ENCODE measurements at regions not wholly inside any gene's neighbourhood (a gene's known extent, or its start where the extent isn't known, plus 50 kb on each side); places are given as distances from the start of the nearest gene placed in this dataset.

DNA sequence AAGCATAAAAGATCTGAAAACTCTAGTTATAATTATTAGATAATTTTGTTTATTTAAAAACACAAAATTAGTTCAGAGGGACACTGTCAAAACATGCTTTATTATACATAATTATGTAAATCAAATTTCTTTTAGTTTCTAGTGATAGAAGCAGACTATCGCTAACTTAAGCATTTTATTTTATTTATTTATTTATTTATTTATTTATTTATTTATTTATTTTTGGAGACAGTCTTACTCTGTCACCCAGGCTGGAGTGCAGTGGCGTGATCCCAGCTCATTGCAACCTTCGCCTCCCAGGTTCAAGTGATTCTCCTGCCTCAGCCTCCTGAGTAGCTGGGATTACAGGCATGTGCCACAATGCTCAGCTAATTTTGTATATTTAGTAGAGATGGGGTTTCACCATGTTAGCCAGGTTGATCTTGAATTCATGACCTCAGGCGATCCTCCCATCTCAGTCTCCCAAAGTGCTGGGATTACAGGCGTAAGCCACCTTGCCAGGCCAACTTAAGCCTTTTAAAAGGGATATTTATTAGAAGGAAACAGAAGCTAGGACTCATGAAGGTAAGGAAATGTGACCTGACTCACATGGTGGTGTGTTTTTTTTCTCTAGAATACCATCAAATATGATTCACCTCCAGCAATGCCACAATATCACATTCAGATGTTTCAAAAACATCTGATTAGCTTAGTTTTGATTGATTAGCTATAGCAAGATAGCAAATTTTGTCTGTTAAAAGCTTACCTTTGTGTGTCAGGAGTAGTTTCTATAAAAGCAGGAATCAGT lies 1357.4 kb upstream of the ADGRL4 start (continued):
- TF ChIP-seq TAF1 (IDR thresholded peaks at IDR 0.05; ENCODE audit: low read depth): no peak

DNA sequence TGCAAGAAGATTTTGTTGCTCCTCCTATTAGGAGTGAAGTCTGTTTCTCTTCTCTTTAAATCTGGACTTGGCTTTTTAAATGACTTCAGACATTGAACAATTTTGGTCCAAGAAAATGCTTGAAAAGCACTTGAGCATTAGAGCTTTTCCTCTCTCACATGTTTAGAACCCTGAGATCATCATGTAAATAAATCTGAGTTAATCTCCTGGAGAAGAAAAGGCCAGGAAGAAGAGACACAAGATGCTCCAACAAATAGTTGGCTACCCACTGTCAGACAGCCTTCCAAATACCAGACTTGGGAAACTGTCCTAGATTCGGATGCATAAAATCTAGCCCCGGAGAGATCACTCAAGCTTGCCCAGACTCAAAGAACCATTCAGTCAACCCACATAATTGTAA lies 1353.1 kb upstream of the ADGRL4 start:
- no peak overlapping the region for H3K27ac ChIP-seq (ENCODE audit: low read length)
- no peak overlapping the region for H2AFZ ChIP-seq (ENCODE audit: low read depth, low read length)
- no peaks in the 10 kb centered on the region for H3K9me3 ChIP-seq (ENCODE audit: low read length)
- H3K9me2 ChIP-seq (ENCODE audit: insufficient read depth, low read length): no peaks in the 10 kb centered on the region
- H3K4me2 ChIP-seq (ENCODE audit: low read length): no peak overlapping the region
- H3K36me3 ChIP-seq (ENCODE audit: insufficient read depth, low read length): no peaks in the 10 kb centered on the region
- no peak overlapping the region for H3K4me3 ChIP-seq (ENCODE audit: low read length)
- H3F3A ChIP-seq (ENCODE audit: insufficient read depth, low read length, poor library complexity, severe bottlenecking): no peaks in the 10 kb centered on the region
- H3K27me3 ChIP-seq (ENCODE audit: insufficient read depth, low read depth, low read length): no peaks in the 10 kb centered on the region
- TF ChIP-seq MXI1 (conservative IDR thresholded peaks at IDR 0.05; ENCODE audit: poor library complexity, severe bottlenecking) (no peak), EP300 (conservative IDR thresholded peaks at IDR 0.05; ENCODE audit: poor library complexity, severe bottlenecking) (no peak), EZH2 (IDR thresholded peaks at IDR 0.05; ENCODE audit: borderline replicate concordance, insufficient read depth, low read length, poor library complexity, severe bottlenecking) (no peak), REST (IDR thresholded peaks at IDR 0.05; ENCODE audit: borderline replicate concordance) (no peak), TAF1 (IDR thresholded peaks at IDR 0.05; ENCODE audit: low read depth) (no peak), RAD21 (conservative IDR thresholded peaks at IDR 0.05) (no peak), SMC3 (conservative IDR thresholded peaks at IDR 0.05; ENCODE audit: poor library complexity) (no peak), POLR2AphosphoS5 (IDR thresholded peaks at IDR 0.05) (no peak)
- TF ChIP-seq, protein P1, sequence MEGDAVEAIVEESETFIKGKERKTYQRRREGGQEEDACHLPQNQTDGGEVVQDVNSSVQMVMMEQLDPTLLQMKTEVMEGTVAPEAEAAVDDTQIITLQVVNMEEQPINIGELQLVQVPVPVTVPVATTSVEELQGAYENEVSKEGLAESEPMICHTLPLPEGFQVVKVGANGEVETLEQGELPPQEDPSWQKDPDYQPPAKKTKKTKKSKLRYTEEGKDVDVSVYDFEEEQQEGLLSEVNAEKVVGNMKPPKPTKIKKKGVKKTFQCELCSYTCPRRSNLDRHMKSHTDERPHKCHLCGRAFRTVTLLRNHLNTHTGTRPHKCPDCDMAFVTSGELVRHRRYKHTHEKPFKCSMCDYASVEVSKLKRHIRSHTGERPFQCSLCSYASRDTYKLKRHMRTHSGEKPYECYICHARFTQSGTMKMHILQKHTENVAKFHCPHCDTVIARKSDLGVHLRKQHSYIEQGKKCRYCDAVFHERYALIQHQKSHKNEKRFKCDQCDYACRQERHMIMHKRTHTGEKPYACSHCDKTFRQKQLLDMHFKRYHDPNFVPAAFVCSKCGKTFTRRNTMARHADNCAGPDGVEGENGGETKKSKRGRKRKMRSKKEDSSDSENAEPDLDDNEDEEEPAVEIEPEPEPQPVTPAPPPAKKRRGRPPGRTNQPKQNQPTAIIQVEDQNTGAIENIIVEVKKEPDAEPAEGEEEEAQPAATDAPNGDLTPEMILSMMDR (IDR thresholded peaks at IDR 0.05; ENCODE audit: poor library complexity, severe bottlenecking): no peak
- no peak overlapping the region for H3K9ac ChIP-seq (ENCODE audit: low read length)
- H4K20me1 ChIP-seq (ENCODE audit: insufficient read depth): no peaks in the 10 kb centered on the region
- H3K79me2 ChIP-seq (replicated peaks; ENCODE audit: insufficient read depth, low read length): no peaks in the 10 kb centered on the region

GRCh38 chr1:80349218-80349617 lies 1342.7 kb upstream of the ADGRL4 start:
- Histone ChIP-seq H3K36me3 (ENCODE audit: insufficient read depth, low read length) (no peaks in the 10 kb centered on the region), H2AFZ (ENCODE audit: low read depth, low read length) (no peak overlapping the region), H3F3A (ENCODE audit: insufficient read depth, low read length, poor library complexity, severe bottlenecking) (no peaks in the 10 kb centered on the region), H3K27ac (ENCODE audit: low read length) (no peak overlapping the region), H3K4me2 (ENCODE audit: low read length) (no peak overlapping the region), H3K9me2 (ENCODE audit: insufficient read depth, low read length) (no peaks in the 10 kb centered on the region), H3K27me3 (ENCODE audit: insufficient read depth, low read depth, low read length) (no peaks in the 10 kb centered on the region), H3K9me3 (ENCODE audit: low read length) (no peaks in the 10 kb centered on the region), H3K79me2 (replicated peaks; ENCODE audit: insufficient read depth, low read length) (no peaks in the 10 kb centered on the region), H3K9ac (ENCODE audit: low read length) (no peak overlapping the region), H3K4me3 (ENCODE audit: low read length) (no peak overlapping the region), H4K20me1 (ENCODE audit: insufficient read depth) (no peaks in the 10 kb centered on the region)
- TF ChIP-seq EP300 (conservative IDR thresholded peaks at IDR 0.05; ENCODE audit: poor library complexity, severe bottlenecking) (no peak), REST (IDR thresholded peaks at IDR 0.05; ENCODE audit: borderline replicate concordance) (no peak), RAD21 (conservative IDR thresholded peaks at IDR 0.05) (no peak), POLR2AphosphoS5 (IDR thresholded peaks at IDR 0.05) (no peak), EZH2 (IDR thresholded peaks at IDR 0.05; ENCODE audit: borderline replicate concordance, insufficient read depth, low read length, poor library complexity, severe bottlenecking) (no peak), MXI1 (conservative IDR thresholded peaks at IDR 0.05; ENCODE audit: poor library complexity, severe bottlenecking) (no peak), TAF1 (IDR thresholded peaks at IDR 0.05; ENCODE audit: low read depth) (no peak), SMC3 (conservative IDR thresholded peaks at IDR 0.05; ENCODE audit: poor library complexity) (no peak)
- TF ChIP-seq, protein P1 (IDR thresholded peaks at IDR 0.05; ENCODE audit: poor library complexity, severe bottlenecking): no peak

Data from neural cell (in vitro differentiated cells).